ENCODE measurements at regions not wholly inside any gene's neighbourhood (a gene's known extent, or its start where the extent isn't known, plus 50 kb on each side); places are given as distances from the start of the nearest gene placed in this dataset.

DNA sequence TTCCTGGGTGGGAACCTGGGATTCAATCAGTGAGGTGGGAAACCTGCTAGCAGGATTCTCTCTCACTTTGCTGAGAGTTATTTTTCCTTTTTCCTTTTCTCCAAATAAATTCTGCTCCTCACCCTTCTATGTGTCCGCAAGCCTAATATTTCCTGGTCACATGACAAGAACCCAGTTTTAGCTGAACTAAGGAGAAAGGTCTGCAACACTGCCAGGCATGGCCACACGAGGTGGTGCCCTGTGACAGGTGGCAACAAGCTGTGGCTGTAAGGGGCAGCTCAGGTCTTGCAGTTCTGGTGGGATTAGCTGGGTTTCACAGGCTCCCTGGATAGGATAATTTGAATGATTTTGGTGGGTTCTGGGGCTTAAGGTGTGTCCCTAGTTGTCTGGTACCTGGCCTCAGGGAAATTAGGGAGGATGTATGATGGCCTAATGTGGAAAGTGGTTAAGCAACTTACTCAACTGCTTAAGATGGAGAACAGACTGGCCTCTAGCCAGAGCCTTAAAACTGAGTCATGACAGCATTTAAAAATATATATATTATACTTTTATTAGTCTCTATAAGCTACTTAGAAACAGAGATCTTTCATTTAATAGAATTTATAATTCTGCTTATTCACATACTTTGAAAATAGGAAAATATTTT, 215.0 kb downstream of the IL15 start:
- H3K4me3 ChIP-seq, result no peak overlapping the region
- ATAC-seq, result no peak

GRCh38 chr4:141853091-141853764, 216.8 kb downstream of the IL15 start:
- H3K4me3 ChIP-seq, result no peak overlapping the region
- DNase-seq (peak in 1 of 3 donors; percentile 19), ATAC-seq (peak; percentile 95)
- H3K9me3 ChIP-seq, result peaks cover 10% of the 10 kb centered on the region
- no peak for TF ChIP-seq CTCF (IDR thresholded peaks at IDR 0.05)
- no peaks in the 10 kb centered on the region for H3K4me1 ChIP-seq (ENCODE audit: low read depth)
- H3K36me3 ChIP-seq (ENCODE audit: low read depth), result no peaks in the 10 kb centered on the region
- intact Hi-C loops (cut with DNase I, micrococcal nuclease), result no loop called here

More for the DNA sequence above, 215.0 kb downstream of the IL15 start:
- Histone ChIP-seq H3K36me3 (ENCODE audit: low read depth) (no peaks in the 10 kb centered on the region), H3K9me3 (peaks cover 10% of the 10 kb centered on the region), H3K4me1 (ENCODE audit: low read depth) (no peaks in the 10 kb centered on the region)
- DNase-seq, result no peak
- intact Hi-C loops (cut with DNase I, micrococcal nuclease), result no loop called here
- no peak for TF ChIP-seq CTCF (IDR thresholded peaks at IDR 0.05)

- Histone ChIP-seq H3K4me3 (no peak overlapping the region), H3K36me3 (ENCODE audit: low read depth) (no peaks in the 10 kb centered on the region), H3K4me1 (ENCODE audit: low read depth) (no peaks in the 10 kb centered on the region), H3K9me3 (peaks cover 10% of the 10 kb centered on the region)
- DNase-seq, result no peak
- ATAC-seq, result no peak
- TF ChIP-seq CTCF (IDR thresholded peaks at IDR 0.05), result no peak
- intact Hi-C loops (cut with DNase I, micrococcal nuclease), result no loop called here
These were observed 222.1 kb downstream of the IL15 start for GRCh38 chr4:141858437-141858836.

- no peak for TF ChIP-seq CTCF (IDR thresholded peaks at IDR 0.05)
- peaks cover 1% of the 10 kb centered on the region for H3K9me3 ChIP-seq
- intact Hi-C loops (cut with DNase I, micrococcal nuclease), result no loop called here
- peak in 1 of 3 donors; percentile 14 for DNase-seq
- H3K4me1 ChIP-seq (ENCODE audit: low read depth), result no peaks in the 10 kb centered on the region
- H3K36me3 ChIP-seq (ENCODE audit: low read depth), result no peaks in the 10 kb centered on the region
- no peak overlapping the region for H3K4me3 ChIP-seq
- ATAC-seq, result peak; percentile 60
These were observed 224.6 kb downstream of the IL15 start for GRCh38 chr4:141860974-141861373.

DNA sequence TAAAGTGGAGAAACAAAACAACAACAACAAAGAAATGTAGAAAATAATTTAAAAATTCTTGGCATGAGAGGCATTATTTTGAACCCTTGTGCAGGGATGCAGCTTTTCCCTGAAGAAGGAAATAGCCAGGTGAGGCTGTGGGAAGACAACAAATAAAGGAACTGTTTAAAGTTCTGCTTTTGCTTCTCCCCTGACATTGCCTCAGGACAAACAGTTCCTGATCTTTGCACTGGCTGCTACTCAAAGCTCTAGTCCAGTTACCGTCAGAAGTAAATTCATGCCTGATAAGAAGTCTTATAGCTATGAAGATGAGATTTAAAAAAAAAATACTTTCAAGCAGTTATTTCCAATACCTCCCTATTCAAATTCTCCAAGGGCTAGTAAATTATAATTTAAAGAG, 233.8 kb downstream of the IL15 start:
- no peaks in the 10 kb centered on the region for H3K4me1 ChIP-seq (ENCODE audit: low read depth)
- H3K9me3 ChIP-seq, result no peaks in the 10 kb centered on the region
- DNase-seq (no peak), ATAC-seq (peak; percentile 78)
- TF ChIP-seq CTCF (IDR thresholded peaks at IDR 0.05), result no peak
- no peaks in the 10 kb centered on the region for H3K36me3 ChIP-seq (ENCODE audit: low read depth)
- H3K4me3 ChIP-seq, result no peak overlapping the region
- intact Hi-C loops (cut with DNase I, micrococcal nuclease), result no loop called here
